IMR-90 (cell line): ENCODE measurements at regions not wholly inside any gene's neighbourhood (a gene's known extent, or its start where the extent isn't known, plus 50 kb on each side); places are given as distances from the start of the nearest gene placed in this dataset.
A peak's percentile ranks its signal among the peaks of the same experiment; 100 is the strongest.

Experiments
- ATAC-seq: fragments of 200-7000 bp; cut with Tn5 transposase; 2 replicates; pipeline ENCODE4 v1.9.1; 2020; ENCODE audit warnings: low read depth, mild to moderate bottlenecking, moderate library complexity
- BruUV-seq: library from RNA; stranded (reverse); fragments of 400-500 nt; replicated peaks from 2 replicates; lab custom pipeline; 2021; lab: Mats Ljungman, UMichigan
- CTCF ChIA-PET: fragments of 300-600 bp; formaldehyde crosslinking; extraction: SDS; loops from one replicate; lab custom pipeline; 2021; ENCODE audit warnings: antibody characterized with exemption; lab: Yijun Ruan, JAX
- POLR2A ChIA-PET: fragments of 300-600 bp; sonication (Branson Sonifier 250); formaldehyde crosslinking; loops from one replicate; lab custom pipeline; 2022; ENCODE audit warnings: antibody characterized with exemption; ENCODE audit not compliant: unreplicated experiment; lab: Charles Lee
- DNase-seq: peaks from one replicate; pipeline ENCODE4 v3.0.0; 2013
- H2AFZ ChIP-seq: replicated peaks from 2 replicates; pipeline ENCODE3; 2013; ENCODE audit warnings: low read length, mild to moderate bottlenecking; ENCODE audit not compliant: poor library complexity
- H2AK5ac ChIP-seq: 2 replicates; pipeline ENCODE4 v1.6.1; 2013; ENCODE audit warnings: low read depth, low read length, inconsistent platforms
- H2AK9ac ChIP-seq: replicated peaks from 2 replicates; pipeline ENCODE3; 2013; ENCODE audit warnings: mild to moderate bottlenecking, low read depth, low read length, moderate library complexity; ENCODE audit not compliant: poor library complexity
- H2BK120ac ChIP-seq: 2 replicates; pipeline ENCODE4 v1.6.1; 2013; ENCODE audit warnings: low read depth, low read length, inconsistent platforms
- H2BK15ac ChIP-seq: 3 replicates; pipeline ENCODE4 v1.6.1; 2013; ENCODE audit warnings: low read depth, low read length, inconsistent platforms
- H2BK20ac ChIP-seq: 2 replicates; pipeline ENCODE4 v1.6.1; 2013; ENCODE audit warnings: low read depth, mild to moderate bottlenecking, inconsistent platforms, low read length, moderate library complexity
- H2BK5ac ChIP-seq: 2 replicates; pipeline ENCODE4 v1.6.1; 2013; ENCODE audit warnings: mild to moderate bottlenecking, low read depth, low read length, inconsistent platforms; ENCODE audit not compliant: poor library complexity, severe bottlenecking
- H3K14ac ChIP-seq: replicated peaks from 2 replicates; pipeline ENCODE4 v1.6.1; 2013; ENCODE audit warnings: low read depth, low read length, inconsistent platforms
- H3K18ac ChIP-seq: 2 replicates; pipeline ENCODE4 v1.6.1; 2013; ENCODE audit warnings: low read depth, low read length, control low read depth
- H3K23ac ChIP-seq: 2 replicates; pipeline ENCODE4 v1.6.1; 2013; ENCODE audit warnings: low read depth, low read length, inconsistent platforms
- H3K27ac ChIP-seq: 2 replicates; pipeline ENCODE4 v1.5.1; 2013; ENCODE audit warnings: mild to moderate bottlenecking, control low read depth, low read length; ENCODE audit not compliant: insufficient read depth
- H3K27me3 ChIP-seq: 2 replicates; pipeline ENCODE4 v1.6.1; 2013; ENCODE audit warnings: low read length; ENCODE audit not compliant: control insufficient read depth, insufficient read depth
- H3K36me3 ChIP-seq: 2 replicates; pipeline ENCODE4 v1.6.1; 2013; ENCODE audit warnings: low read length, mixed read lengths; ENCODE audit not compliant: control insufficient read depth, insufficient read depth
- H3K4ac ChIP-seq: 2 replicates; pipeline ENCODE4 v1.6.1; 2013; ENCODE audit warnings: low read depth, low read length, inconsistent platforms
- H3K4me1 ChIP-seq: 2 replicates; pipeline ENCODE4 v1.6.1; 2013; ENCODE audit warnings: low read length, mixed read lengths; ENCODE audit not compliant: control insufficient read depth, insufficient read depth
- H3K4me2 ChIP-seq: 2 replicates; pipeline ENCODE4 v1.6.1; 2013; ENCODE audit warnings: low read depth, mild to moderate bottlenecking, control low read depth, low read length, moderate library complexity
- H3K4me3 ChIP-seq: 2 replicates; pipeline ENCODE4 v1.5.1; 2013; ENCODE audit warnings: low read depth, mild to moderate bottlenecking, control low read depth, low read length, moderate library complexity; ENCODE audit not compliant: insufficient read depth
- H3K56ac ChIP-seq: 2 replicates; pipeline ENCODE4 v1.6.1; 2013; ENCODE audit warnings: low read length, inconsistent platforms; ENCODE audit not compliant: insufficient read depth; ENCODE audit errors: extremely low read depth
- H3K79me1 ChIP-seq, 2 experiments: 2 replicates each; pipeline ENCODE4 v1.6.1; 2013; ENCODE audit warnings: low read length in 2 of 2, inconsistent platforms in 1 of 2, low read depth in 1 of 2
- H3K9ac ChIP-seq: 2 replicates; pipeline ENCODE4 v1.6.1; 2013; ENCODE audit warnings: low read depth, low read length, control low read depth
- H3K9me1 ChIP-seq: 2 replicates; pipeline ENCODE4 v1.6.1; 2013; ENCODE audit warnings: low read length, inconsistent platforms; ENCODE audit not compliant: insufficient read depth
- H3K9me3 ChIP-seq: 2 replicates; pipeline ENCODE4 v1.6.1; 2013; ENCODE audit warnings: low read length; ENCODE audit not compliant: control insufficient read depth, insufficient read depth
- H4K20me1 ChIP-seq: 2 replicates; pipeline ENCODE4 v1.6.1; 2013; ENCODE audit warnings: low read length, inconsistent platforms; ENCODE audit not compliant: insufficient read depth
- H4K5ac ChIP-seq: 2 replicates; pipeline ENCODE4 v1.6.1; 2013; ENCODE audit warnings: mild to moderate bottlenecking, low read depth, low read length, control low read depth
- H4K8ac ChIP-seq, 2 experiments: 2 replicates each; pipeline ENCODE4 v1.6.1; 2013; ENCODE audit warnings: low read depth in 2 of 2, low read length in 2 of 2, control low read depth in 1 of 2, inconsistent platforms in 1 of 2
- H4K91ac ChIP-seq: 2 replicates; pipeline ENCODE4 v1.6.1; 2013; ENCODE audit warnings: low read depth, low read length, inconsistent platforms; ENCODE audit not compliant: insufficient read depth
- BHLHE40 ChIP-seq: fragments of 150-350 bp; IDR thresholded peaks from 2 replicates; pipeline ENCODE4 v1.6.1; 2016; ENCODE audit warnings: mild to moderate bottlenecking, low read depth, low read length
- CEBPB ChIP-seq: IDR thresholded peaks from 2 replicates; pipeline ENCODE4 v1.6.1; 2012; ENCODE audit warnings: low read depth, low read length, improper control_type of control experiment
- CHD1 ChIP-seq: IDR thresholded peaks from 2 replicates; pipeline ENCODE4 v1.6.1; 2012; ENCODE audit warnings: low read depth, low read length, improper control_type of control experiment
- ELK1 ChIP-seq: fragments of 150-350 bp; IDR thresholded peaks from 2 replicates; pipeline ENCODE4 v1.6.1; 2016; ENCODE audit warnings: low read depth, mild to moderate bottlenecking, low read length, moderate library complexity, borderline replicate concordance
- MAFK ChIP-seq: IDR thresholded peaks from 2 replicates; pipeline ENCODE4 v1.6.1; 2012; ENCODE audit warnings: low read depth, low read length, improper control_type of control experiment
- MAZ ChIP-seq: IDR thresholded peaks from 2 replicates; pipeline ENCODE4 v1.6.1; 2012; ENCODE audit warnings: low read depth, mild to moderate bottlenecking, low read length, improper control_type of control experiment, moderate library complexity, borderline replicate concordance
- NFE2L2 ChIP-seq: fragments of 150-350 bp; IDR thresholded peaks from 2 replicates; pipeline ENCODE4 v1.6.1; 2016; ENCODE audit warnings: low read depth, mild to moderate bottlenecking, low read length
- POLR2A ChIP-seq: IDR thresholded peaks from 2 replicates; pipeline ENCODE4 v1.6.1; 2012; ENCODE audit warnings: mild to moderate bottlenecking, low read depth, low read length
- RAD21 ChIP-seq: IDR thresholded peaks from 2 replicates; pipeline ENCODE4 v1.6.1; 2012; ENCODE audit warnings: low read length, improper control_type of control experiment
- RCOR1 ChIP-seq: IDR thresholded peaks from 2 replicates; pipeline ENCODE4 v1.6.1; 2012; ENCODE audit warnings: mild to moderate bottlenecking, low read length, improper control_type of control experiment; ENCODE audit not compliant: insufficient replicate concordance
- RFX5 ChIP-seq: IDR thresholded peaks from 2 replicates; pipeline ENCODE4 v1.8.0; 2012; ENCODE audit warnings: low read depth, mild to moderate bottlenecking, low read length, moderate library complexity
- SMC3 ChIP-seq: fragments of 150-350 bp; IDR thresholded peaks from 2 replicates; pipeline ENCODE4 v1.6.1; 2016; ENCODE audit warnings: low read depth, mild to moderate bottlenecking, antibody characterized with exemption, low read length, moderate library complexity
- USF2 ChIP-seq: fragments of 150-350 bp; IDR thresholded peaks from 2 replicates; pipeline ENCODE4 v1.6.1; 2017; ENCODE audit warnings: mild to moderate bottlenecking, antibody characterized with exemption, low read length, low read depth
- WGBS, 2 experiments: methylation state at CpG; one replicate each; pipeline versions ENCODE4 v1.1.5 to v1.1.7; 2013; ENCODE audit warnings: missing lambda C conversion rate in 2 of 2; ENCODE audit not compliant: insufficient read length in 1 of 2; ENCODE audit errors: extremely low coverage in 2 of 2; 5-methylcytosine and 5-hydroxymethylcytosine counted together
- dilution Hi-C: fragments of 300-500 bp; cut with HindIII; formaldehyde crosslinking; loops from one replicate; pipeline ENCODE4 v1.14.3; 2018; ENCODE audit warnings: low sequenced_read_pairs; ENCODE audit not compliant: unreplicated experiment
- in situ Hi-C: fragments of 300-500 bp; cut with MboI; formaldehyde crosslinking; loops from 3 replicates; pipeline ENCODE4 v1.14.3; 2019; ENCODE audit warnings: low sequenced_read_pairs, inconsistent platforms, mixed read lengths
- intact Hi-C: fragments of 100-400 bp; cut with micrococcal nuclease; formaldehyde crosslinking; loops from 2 replicates; pipeline ENCODE4 v1.10.0; 2022
- TF ChIP-seq, protein P1 (sequence below): conservative IDR thresholded peaks from 2 replicates; pipeline ENCODE4 v1.5.1; 2012; ENCODE audit warnings: mild to moderate bottlenecking, low read depth, low read length, improper control_type of control experiment

DNA sequence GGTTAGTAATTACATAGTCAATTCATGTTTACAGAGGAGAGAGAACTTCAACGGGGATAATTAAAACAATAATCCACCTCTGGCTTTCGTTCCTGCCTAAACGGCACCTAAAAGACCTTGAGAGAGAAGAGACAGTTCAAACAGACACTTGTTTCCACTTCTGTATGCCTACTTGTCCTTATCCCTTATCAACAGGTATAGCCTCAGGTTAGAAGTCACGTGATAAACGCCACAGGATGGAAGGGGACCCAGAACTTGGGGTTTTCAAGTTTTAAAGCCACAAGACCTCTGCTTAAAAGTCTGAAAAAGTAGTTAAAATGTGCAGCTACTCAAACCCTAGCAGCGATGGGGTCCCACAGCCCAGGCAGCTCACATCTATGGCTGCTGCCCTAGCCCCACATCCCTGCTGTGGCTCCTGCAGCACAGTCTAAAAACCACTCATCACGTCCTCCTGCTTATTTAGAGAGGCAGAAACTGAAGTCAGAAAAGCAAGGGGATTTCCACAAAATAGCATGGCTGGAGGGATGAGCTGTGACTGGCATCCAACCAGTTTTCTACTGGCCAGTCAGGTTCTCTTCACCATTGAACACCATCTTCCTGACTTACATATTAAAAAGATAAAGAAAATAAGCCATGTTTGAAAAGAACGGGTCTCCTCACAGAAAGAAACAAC lies 51.2 kb upstream of the SEC16B start:
- no peak overlapping the region for H2BK120ac ChIP-seq
- TF ChIP-seq SMC3 (no peak), MAZ (no peak), POLR2A (no peak), CHD1 (no peak), RFX5 (no peak), ELK1 (no peak), BHLHE40 (no peak), RAD21 (no peak), MAFK (no peak), USF2 (no peak), NFE2L2 (no peak), CEBPB (no peak), RCOR1 (no peak)
- TF ChIP-seq, protein P1, sequence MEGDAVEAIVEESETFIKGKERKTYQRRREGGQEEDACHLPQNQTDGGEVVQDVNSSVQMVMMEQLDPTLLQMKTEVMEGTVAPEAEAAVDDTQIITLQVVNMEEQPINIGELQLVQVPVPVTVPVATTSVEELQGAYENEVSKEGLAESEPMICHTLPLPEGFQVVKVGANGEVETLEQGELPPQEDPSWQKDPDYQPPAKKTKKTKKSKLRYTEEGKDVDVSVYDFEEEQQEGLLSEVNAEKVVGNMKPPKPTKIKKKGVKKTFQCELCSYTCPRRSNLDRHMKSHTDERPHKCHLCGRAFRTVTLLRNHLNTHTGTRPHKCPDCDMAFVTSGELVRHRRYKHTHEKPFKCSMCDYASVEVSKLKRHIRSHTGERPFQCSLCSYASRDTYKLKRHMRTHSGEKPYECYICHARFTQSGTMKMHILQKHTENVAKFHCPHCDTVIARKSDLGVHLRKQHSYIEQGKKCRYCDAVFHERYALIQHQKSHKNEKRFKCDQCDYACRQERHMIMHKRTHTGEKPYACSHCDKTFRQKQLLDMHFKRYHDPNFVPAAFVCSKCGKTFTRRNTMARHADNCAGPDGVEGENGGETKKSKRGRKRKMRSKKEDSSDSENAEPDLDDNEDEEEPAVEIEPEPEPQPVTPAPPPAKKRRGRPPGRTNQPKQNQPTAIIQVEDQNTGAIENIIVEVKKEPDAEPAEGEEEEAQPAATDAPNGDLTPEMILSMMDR, result no peak
- dilution Hi-C loops, result no loop called here
- H2AK5ac ChIP-seq, result no peak overlapping the region
- no peaks in the 10 kb centered on the region; the same call in 1 of the 2 replicates for H3K9me3 ChIP-seq
- no peak overlapping the region for H3K4ac ChIP-seq
- H3K4me1 ChIP-seq, result no peaks in the 10 kb centered on the region
- ATAC-seq (no peak), DNase-seq (peak; percentile 47)
- in situ Hi-C loops, result no loop called here
- peaks cover 2% of the 10 kb centered on the region; the same call in 1 of the 2 replicates for H3K27me3 ChIP-seq
- CTCF ChIA-PET, result no interaction called here
- H2BK15ac ChIP-seq, result no peak overlapping the region
- H4K5ac ChIP-seq, result no peak overlapping the region
- H3K18ac ChIP-seq, result no peak overlapping the region
- no peaks in the 10 kb centered on the region for H3K79me1 ChIP-seq
- no TSS peak for BruUV-seq
- no peak overlapping the region for H3K14ac ChIP-seq
- no peak overlapping the region for H2AFZ ChIP-seq
- H3K36me3 ChIP-seq, result no peaks in the 10 kb centered on the region
- H3K27ac ChIP-seq, result no peak overlapping the region
- no peak overlapping the region for H3K4me2 ChIP-seq
- no peak overlapping the region for H3K56ac ChIP-seq
- H2AK9ac ChIP-seq, result no peak overlapping the region
- no peaks in the 10 kb centered on the region for H4K20me1 ChIP-seq
- no CpG with 5 or more reads among the region's 8 CpGs for WGBS, 2 experiments
- intact Hi-C loops, result loop anchor here (10.0 kb wide), 1 partner anchor 484 kb away; no protein-coding TSS in a partner anchor
- H2BK5ac ChIP-seq, result no peak overlapping the region
- no peak overlapping the region for H3K23ac ChIP-seq
- no peak overlapping the region for H3K9ac ChIP-seq
- H3K4me3 ChIP-seq, result no peak overlapping the region
- H4K91ac ChIP-seq, result no peak overlapping the region
- H4K8ac ChIP-seq, result no peak overlapping the region
- POLR2A ChIA-PET, result no interaction called here
- H3K9me1 ChIP-seq, result no peaks in the 10 kb centered on the region
- H2BK20ac ChIP-seq, result no peak overlapping the region
